HepG2 (cell line): ENCODE measurements at regions not wholly inside any gene's neighbourhood (a gene's known extent, or its start where the extent isn't known, plus 50 kb on each side); places are given as distances from the start of the nearest gene placed in this dataset.

ENCODE experiments used
- ATAC-seq: fragments of 200-7000 bp; cut with Tn5 transposase; 3 replicates; pipeline ENCODE4 v1.9.1; 2020; ENCODE audit warnings: mild to moderate bottlenecking, moderate library complexity
- BruUV-seq: library from RNA; stranded (reverse); fragments of 400-500 nt; replicated peaks from 2 replicates; lab custom pipeline; 2021; lab: Mats Ljungman, UMichigan
- CTCF ChIA-PET: fragments of 300-600 bp; formaldehyde crosslinking; extraction: SDS; loops from one replicate; lab custom pipeline; 2021; ENCODE audit warnings: low total read pairs, inconsistent platforms, low intra/inter-chr PET ratio; lab: Yijun Ruan, JAX
- POLR2A ChIA-PET: fragments of 350-600 bp; sonication (Branson Sonifier 250); formaldehyde crosslinking; loops from one replicate; lab custom pipeline; 2020; ENCODE audit warnings: antibody characterized with exemption, inconsistent platforms; lab: Yijun Ruan, JAX
- DNase-seq: peaks from one replicate; pipeline ENCODE4 v3.0.0-alpha.2; 2015; ENCODE audit warnings: low spot score
- FAIRE-seq: peaks from 3 replicates; lab custom pipeline; 2011; peaks lifted over from hg19 to GRCh38; lab: Jason Lieb, UNC
- H2AFZ ChIP-seq: one replicate; pipeline ENCODE4 v1.6.1; 2011; ENCODE audit warnings: low read length, inconsistent platforms
- H3K27ac ChIP-seq: fragments of 300-600 bp; 3 replicates; pipeline ENCODE4 v1.8.0; 2011; ENCODE audit warnings: mixed run types, mild to moderate bottlenecking, mixed read lengths, low read length, inconsistent platforms; ENCODE audit not compliant: insufficient read depth; ENCODE audit errors: extremely low read length
- H3K27me3 ChIP-seq, 2 experiments: fragments of 200-600 bp in 1 of 2; 2 replicates in 1 of 2; 3 replicates in 1 of 2; pipeline versions ENCODE4 v1.6.0 to v1.8.0; 2011; ENCODE audit warnings: low read length in 2 of 2, mild to moderate bottlenecking in 2 of 2, moderate library complexity in 2 of 2, inconsistent platforms in 1 of 2; ENCODE audit not compliant: insufficient read depth in 2 of 2, control insufficient read depth in 1 of 2
- H3K36me3 ChIP-seq, 2 experiments: fragments of 200-600 bp in 1 of 2; replicated peaks in 1 of 2; 2 replicates in 1 of 2; 3 replicates in 1 of 2; pipeline versions ENCODE4 v1.5.1 to v1.8.0; 2011; ENCODE audit warnings: low read length in 2 of 2, inconsistent platforms in 1 of 2; ENCODE audit not compliant: insufficient read depth in 2 of 2, control insufficient read depth in 1 of 2
- H3K4me1 ChIP-seq: 2 replicates; pipeline ENCODE4 v1.5.1; 2012; ENCODE audit warnings: low read length, inconsistent platforms; ENCODE audit not compliant: insufficient read depth
- H3K4me2 ChIP-seq: 2 replicates; pipeline ENCODE4 v1.6.0; 2011; ENCODE audit warnings: low read depth, low read length, inconsistent platforms
- H3K4me3 ChIP-seq, 3 experiments: fragments of 200-600 bp in 1 of 3; sonication (generic), shearing (Covaris generic) in 1 of 3; replicated peaks in 1 of 3; 2 replicates each; pipeline ENCODE4 v1.5.1; 2011 to 2016; ENCODE audit warnings: low read length in 3 of 3, inconsistent platforms in 2 of 3, low read depth in 2 of 3, mild to moderate bottlenecking in 2 of 3, control low read depth in 1 of 3, mixed read lengths in 1 of 3; ENCODE audit not compliant: insufficient read depth in 1 of 3
- H3K79me2 ChIP-seq: one replicate; pipeline ENCODE4 v1.6.1; 2011; ENCODE audit warnings: low read length, inconsistent platforms; ENCODE audit not compliant: insufficient read depth
- H3K9ac ChIP-seq: 2 replicates; pipeline ENCODE4 v1.6.0; 2011; ENCODE audit warnings: mild to moderate bottlenecking, low read depth, low read length, inconsistent platforms; ENCODE audit not compliant: insufficient read depth
- H3K9me3 ChIP-seq: 2 replicates; pipeline ENCODE4 v1.5.1; 2012; ENCODE audit warnings: mild to moderate bottlenecking, low read length
- H4K20me1 ChIP-seq: 2 replicates; pipeline ENCODE4 v1.6.0; 2011; ENCODE audit warnings: inconsistent platforms, mild to moderate bottlenecking, low read length, moderate library complexity; ENCODE audit not compliant: insufficient read depth
- KLF15 ChIP-seq: sonication (generic); formaldehyde crosslinking; IDR thresholded peaks from 2 replicates; pipeline ENCODE4 v1.8.1; 2023; ENCODE audit warnings: borderline replicate concordance, mild to moderate bottlenecking, inconsistent platforms, missing genetic modification reagents, mixed read lengths
- MIER3 ChIP-seq: IDR thresholded peaks from 2 replicates; pipeline ENCODE4 v1.6.1; 2016; ENCODE audit warnings: missing compliant biosample characterization, borderline replicate concordance
- MXD4 ChIP-seq: IDR thresholded peaks from 2 replicates; pipeline ENCODE4 v1.6.1; 2016; ENCODE audit warnings: mild to moderate bottlenecking, missing biosample characterization, missing genetic modification reagents
- SMAD3 ChIP-seq: sonication (generic); formaldehyde crosslinking; IDR thresholded peaks from 2 replicates; pipeline ENCODE4 v1.4.0; 2020; ENCODE audit warnings: missing genetic modification reagents
- ZC3H13 ChIP-seq: sonication (generic); formaldehyde crosslinking; IDR thresholded peaks from 2 replicates; pipeline ENCODE4 v1.8.1; 2023; ENCODE audit warnings: mild to moderate bottlenecking, missing genetic modification reagents, moderate library complexity
- ZNF143 ChIP-seq: sonication (generic); formaldehyde crosslinking; IDR thresholded peaks from 2 replicates; pipeline ENCODE4 v1.4.0; 2020; ENCODE audit warnings: missing genetic modification reagents
- ZNF253 ChIP-seq: sonication (generic); formaldehyde crosslinking; IDR thresholded peaks from 2 replicates; pipeline ENCODE4 v1.8.0; 2022; ENCODE audit warnings: mild to moderate bottlenecking, missing genetic modification reagents, borderline replicate concordance
- ZNF570 ChIP-seq: sonication (generic); formaldehyde crosslinking; IDR thresholded peaks from 2 replicates; pipeline ENCODE4 v1.4.0; 2020; ENCODE audit warnings: mild to moderate bottlenecking, missing genetic modification reagents, borderline replicate concordance
- WGBS: methylation state at CpG from one replicate; pipeline ENCODE4 v1.1.6; 2017; ENCODE audit warnings: low lambda C conversion rate; 5-methylcytosine and 5-hydroxymethylcytosine counted together
- in situ Hi-C: cut with HindIII; loops from 2 replicates; pipeline ENCODE4 v1.10.0; 2017; ENCODE audit warnings: low pct_unique_long_range_greater_than_20kb; ENCODE audit not compliant: extremely low pct_ligation_motif_present
- intact Hi-C: fragments of 100-400 bp; cut with micrococcal nuclease; formaldehyde crosslinking; loops from one replicate; pipeline ENCODE4 v1.10.0; 2022; ENCODE audit not compliant: unreplicated experiment
- TF ChIP-seq, protein P1 (sequence below): sonication (generic); formaldehyde crosslinking; IDR thresholded peaks from 2 replicates; pipeline ENCODE4 v1.9.0; 2021; ENCODE audit warnings: missing genetic modification reagents, mild to moderate bottlenecking, borderline replicate concordance
- TF ChIP-seq, protein P2 (sequence below): sonication (generic); formaldehyde crosslinking; IDR thresholded peaks from 2 replicates; pipeline ENCODE4 v1.4.0; 2020; ENCODE audit warnings: missing genetic modification reagents

GRCh38 chr6:112485827-112486212, 138.7 kb downstream of the RFPL4B start:
- intact Hi-C loops, result no loop called here
- BruUV-seq, result no TSS peak
- 4% methylated on average over 1 of the region's 1 CpG for WGBS
- no peak overlapping the region for H3K27ac ChIP-seq
- H3K4me2 ChIP-seq, result no peak overlapping the region
- H3K9ac ChIP-seq, result no peak overlapping the region
- no peak for TF ChIP-seq ZNF143
- no peak for TF ChIP-seq MIER3 (CRISPR knock-in tag)
- no peak for TF ChIP-seq ZNF253 (CRISPR knock-in tag)
- no peak for TF ChIP-seq MXD4
- TF ChIP-seq, protein P1, sequence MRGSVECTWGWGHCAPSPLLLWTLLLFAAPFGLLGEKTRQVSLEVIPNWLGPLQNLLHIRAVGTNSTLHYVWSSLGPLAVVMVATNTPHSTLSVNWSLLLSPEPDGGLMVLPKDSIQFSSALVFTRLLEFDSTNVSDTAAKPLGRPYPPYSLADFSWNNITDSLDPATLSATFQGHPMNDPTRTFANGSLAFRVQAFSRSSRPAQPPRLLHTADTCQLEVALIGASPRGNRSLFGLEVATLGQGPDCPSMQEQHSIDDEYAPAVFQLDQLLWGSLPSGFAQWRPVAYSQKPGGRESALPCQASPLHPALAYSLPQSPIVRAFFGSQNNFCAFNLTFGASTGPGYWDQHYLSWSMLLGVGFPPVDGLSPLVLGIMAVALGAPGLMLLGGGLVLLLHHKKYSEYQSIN (CRISPR knock-in tag), result no peak
- TF ChIP-seq ZNF570 (CRISPR knock-in tag), result no peak
- no peak for TF ChIP-seq SMAD3
- TF ChIP-seq, protein P2, sequence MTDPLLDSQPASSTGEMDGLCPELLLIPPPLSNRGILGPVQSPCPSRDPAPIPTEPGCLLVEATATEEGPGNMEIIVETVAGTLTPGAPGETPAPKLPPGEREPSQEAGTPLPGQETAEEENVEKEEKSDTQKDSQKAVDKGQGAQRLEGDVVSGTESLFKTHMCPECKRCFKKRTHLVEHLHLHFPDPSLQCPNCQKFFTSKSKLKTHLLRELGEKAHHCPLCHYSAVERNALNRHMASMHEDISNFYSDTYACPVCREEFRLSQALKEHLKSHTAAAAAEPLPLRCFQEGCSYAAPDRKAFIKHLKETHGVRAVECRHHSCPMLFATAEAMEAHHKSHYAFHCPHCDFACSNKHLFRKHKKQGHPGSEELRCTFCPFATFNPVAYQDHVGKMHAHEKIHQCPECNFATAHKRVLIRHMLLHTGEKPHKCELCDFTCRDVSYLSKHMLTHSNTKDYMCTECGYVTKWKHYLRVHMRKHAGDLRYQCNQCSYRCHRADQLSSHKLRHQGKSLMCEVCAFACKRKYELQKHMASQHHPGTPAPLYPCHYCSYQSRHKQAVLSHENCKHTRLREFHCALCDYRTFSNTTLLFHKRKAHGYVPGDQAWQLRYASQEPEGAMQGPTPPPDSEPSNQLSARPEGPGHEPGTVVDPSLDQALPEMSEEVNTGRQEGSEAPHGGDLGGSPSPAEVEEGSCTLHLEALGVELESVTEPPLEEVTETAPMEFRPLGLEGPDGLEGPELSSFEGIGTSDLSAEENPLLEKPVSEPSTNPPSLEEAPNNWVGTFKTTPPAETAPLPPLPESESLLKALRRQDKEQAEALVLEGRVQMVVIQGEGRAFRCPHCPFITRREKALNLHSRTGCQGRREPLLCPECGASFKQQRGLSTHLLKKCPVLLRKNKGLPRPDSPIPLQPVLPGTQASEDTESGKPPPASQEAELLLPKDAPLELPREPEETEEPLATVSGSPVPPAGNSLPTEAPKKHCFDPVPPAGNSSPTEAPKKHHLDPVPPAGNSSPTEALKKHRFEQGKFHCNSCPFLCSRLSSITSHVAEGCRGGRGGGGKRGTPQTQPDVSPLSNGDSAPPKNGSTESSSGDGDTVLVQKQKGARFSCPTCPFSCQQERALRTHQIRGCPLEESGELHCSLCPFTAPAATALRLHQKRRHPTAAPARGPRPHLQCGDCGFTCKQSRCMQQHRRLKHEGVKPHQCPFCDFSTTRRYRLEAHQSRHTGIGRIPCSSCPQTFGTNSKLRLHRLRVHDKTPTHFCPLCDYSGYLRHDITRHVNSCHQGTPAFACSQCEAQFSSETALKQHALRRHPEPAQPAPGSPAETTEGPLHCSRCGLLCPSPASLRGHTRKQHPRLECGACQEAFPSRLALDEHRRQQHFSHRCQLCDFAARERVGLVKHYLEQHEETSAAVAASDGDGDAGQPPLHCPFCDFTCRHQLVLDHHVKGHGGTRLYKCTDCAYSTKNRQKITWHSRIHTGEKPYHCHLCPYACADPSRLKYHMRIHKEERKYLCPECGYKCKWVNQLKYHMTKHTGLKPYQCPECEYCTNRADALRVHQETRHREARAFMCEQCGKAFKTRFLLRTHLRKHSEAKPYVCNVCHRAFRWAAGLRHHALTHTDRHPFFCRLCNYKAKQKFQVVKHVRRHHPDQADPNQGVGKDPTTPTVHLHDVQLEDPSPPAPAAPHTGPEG (CRISPR knock-in tag), result no peak
- no peak for TF ChIP-seq ZC3H13 (CRISPR knock-in tag)
- no peak for TF ChIP-seq KLF15 (CRISPR knock-in tag)
- ATAC-seq (no peak), DNase-seq (no peak), FAIRE-seq (no peak)
- H3K4me1 ChIP-seq, result no peaks in the 10 kb centered on the region
- H3K4me3 ChIP-seq, result no peak overlapping the region
- in situ Hi-C loops, result no loop called here
- H3K36me3 ChIP-seq, result no peaks in the 10 kb centered on the region
- no peak overlapping the region for H2AFZ ChIP-seq
- no peaks in the 10 kb centered on the region for H3K27me3 ChIP-seq
- H4K20me1 ChIP-seq, result no peaks in the 10 kb centered on the region
- H3K9me3 ChIP-seq, result no peaks in the 10 kb centered on the region
- ChIA-PET CTCF (no interaction called here), POLR2A (no interaction called here)
- no peaks in the 10 kb centered on the region for H3K79me2 ChIP-seq
